ENCODE measurements at regions not wholly inside any gene's neighbourhood (a gene's known extent, or its start where the extent isn't known, plus 50 kb on each side); places are given as distances from the start of the nearest gene placed in this dataset.

GRCh38 chr16:73384506-73385089, 336.7 kb upstream of the ZFHX3 start:
- TF ChIP-seq CTCF (IDR thresholded peaks at IDR 0.05) (no peak), POLR2A (IDR thresholded peaks at IDR 0.05) (no peak)

Data from suprapubic skin (tissue), 3 donors.